GM18511 (cell line): ENCODE measurements at regions not wholly inside any gene's neighbourhood (a gene's known extent, or its start where the extent isn't known, plus 50 kb on each side); places are given as distances from the start of the nearest gene placed in this dataset.

Experiments
- ATAC-seq: cut with Tn5 transposase; IDR thresholded peaks from one replicate; pipeline ENCODE4 v1.9.1; 2021; ENCODE audit warnings: mild to moderate bottlenecking, moderate library complexity; ENCODE audit not compliant: unreplicated experiment

DNA sequence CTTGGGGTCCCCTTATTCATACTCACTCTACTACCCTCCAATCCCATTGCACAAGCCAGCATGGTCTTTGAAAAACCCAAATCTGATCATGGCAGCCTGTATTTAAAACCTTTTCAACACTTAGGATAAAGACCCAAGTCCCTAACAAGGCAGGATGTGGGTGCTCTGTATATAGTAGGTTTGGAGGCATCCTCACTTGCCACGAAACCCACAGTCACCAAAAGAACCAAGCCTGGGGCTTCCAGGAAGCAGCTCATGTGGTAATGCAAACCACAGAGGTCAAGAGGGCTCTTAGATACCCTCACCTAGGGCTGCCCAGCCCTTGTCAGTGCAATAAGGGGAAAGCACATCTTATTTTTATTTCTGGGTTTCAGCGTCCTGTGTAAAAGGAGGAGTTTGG is 218.6 kb upstream of the ASIC2 start:
- no peak for ATAC-seq

DNA sequence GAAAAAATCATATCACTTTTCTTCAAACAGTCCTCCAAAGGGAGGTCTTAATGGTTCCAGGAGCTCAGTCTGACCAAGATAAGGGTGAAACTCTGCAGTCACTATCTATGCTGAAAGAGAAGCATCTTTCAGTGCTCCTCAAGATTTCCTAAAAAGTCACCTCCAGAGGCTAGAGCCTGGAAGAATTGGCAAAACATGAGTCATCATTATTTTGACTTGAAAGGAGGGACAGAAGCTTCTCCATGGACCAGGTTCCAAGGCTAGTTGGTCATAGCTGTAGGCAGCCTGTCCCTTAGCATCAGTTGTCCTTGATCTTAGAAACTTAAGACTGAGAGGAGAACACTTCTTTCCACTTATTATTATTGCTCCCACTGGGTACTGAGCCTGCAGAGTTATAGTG is 219.0 kb upstream of the ASIC2 start:
- no peak for ATAC-seq

DNA sequence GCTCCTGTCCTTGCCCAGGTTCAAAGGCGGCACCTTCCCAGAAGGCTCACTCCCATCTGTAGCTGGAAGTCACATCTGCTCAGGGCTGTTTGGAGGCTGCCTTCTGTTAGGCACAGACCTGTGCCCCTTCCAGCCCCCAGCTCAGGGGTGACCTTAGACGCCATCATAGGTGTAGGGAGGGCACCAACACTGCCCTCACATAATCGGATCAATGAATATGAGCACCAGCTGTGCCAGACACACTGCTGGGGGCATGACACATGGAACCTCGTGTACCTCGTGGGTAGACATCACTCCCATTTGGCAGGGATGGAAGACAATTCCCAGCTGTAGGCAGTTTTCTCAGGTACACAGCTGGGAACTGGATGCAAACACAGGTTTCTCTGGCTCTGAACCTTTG is 220.7 kb upstream of the ASIC2 start:
- ATAC-seq: no peak

DNA sequence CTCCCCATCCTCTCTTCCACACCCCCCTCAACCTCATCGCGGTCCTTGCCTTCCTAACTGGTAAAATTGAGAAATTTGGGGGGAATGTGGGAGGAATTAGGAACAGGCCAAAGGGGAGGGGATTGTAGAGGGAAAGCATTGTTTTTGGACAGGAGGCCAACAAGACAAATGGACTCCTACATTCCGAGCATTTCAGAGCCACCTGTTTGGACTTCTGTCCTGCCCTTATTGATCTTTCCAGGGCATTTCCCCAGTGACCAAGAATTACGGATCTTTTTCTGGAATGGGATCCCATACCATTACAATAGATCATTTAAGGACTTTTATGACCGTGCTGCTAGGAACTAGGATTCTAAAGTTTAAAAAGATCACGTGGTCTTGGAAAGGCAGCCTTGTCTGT is 221.3 kb upstream of the ASIC2 start:
- no peak for ATAC-seq

DNA sequence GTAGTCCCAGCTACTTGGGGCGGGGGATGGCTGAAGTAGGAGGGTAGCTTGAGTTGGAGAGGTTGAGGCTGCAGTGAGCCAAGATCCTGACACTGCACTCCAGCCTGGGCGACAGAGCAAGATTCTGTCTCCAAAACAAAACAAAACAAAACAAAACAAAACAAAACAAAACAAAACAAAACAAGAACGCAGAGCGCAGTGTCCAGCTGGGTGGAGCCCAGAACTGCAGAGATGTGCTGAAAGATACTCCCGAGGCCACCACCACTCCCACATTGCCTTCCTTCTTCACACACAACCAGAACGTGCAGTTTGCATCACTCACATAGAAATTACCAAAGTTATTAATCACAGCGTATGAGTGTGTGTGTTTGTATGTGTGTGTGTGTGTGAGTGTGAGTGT is 222.9 kb upstream of the ASIC2 start:
- no peak for ATAC-seq

DNA sequence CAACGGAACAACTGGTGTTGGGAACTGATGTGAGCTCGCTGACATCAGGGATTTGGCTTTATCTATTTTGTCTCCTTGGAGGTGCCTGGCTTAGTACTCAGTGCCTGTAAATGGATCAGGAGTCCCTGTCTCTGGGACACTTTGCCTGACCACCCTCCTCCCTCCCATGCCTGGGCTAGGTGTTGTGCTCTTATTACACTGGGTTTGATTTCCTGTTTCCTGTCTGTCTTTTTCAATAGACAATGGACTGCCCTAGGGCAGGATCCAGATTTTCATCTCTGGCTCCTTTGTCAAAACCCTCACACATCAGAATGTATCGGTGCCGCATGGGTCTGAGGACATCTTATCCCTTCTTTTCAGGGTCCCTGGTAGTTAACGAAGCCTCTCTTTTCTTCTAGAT is 223.6 kb upstream of the ASIC2 start:
- no peak for ATAC-seq

DNA sequence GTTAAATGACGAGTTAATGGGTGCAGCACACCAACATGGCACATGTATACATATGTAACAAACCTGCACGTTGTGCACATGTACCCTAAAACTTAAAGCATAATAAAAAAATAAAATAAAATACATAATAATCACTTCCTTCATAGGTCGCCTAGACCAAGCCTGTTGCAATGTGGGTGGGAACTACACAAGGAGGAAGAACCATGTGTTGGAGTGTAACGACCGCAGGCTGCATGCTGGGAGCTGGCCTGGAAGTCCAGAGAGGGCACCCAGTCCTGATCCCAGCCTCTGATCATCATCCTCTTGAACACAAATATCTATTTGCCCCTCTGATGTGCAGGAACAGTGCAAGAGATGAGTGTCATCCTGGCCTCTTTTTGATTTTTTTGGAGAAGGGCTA is 224.7 kb upstream of the ASIC2 start:
- no peak for ATAC-seq

DNA sequence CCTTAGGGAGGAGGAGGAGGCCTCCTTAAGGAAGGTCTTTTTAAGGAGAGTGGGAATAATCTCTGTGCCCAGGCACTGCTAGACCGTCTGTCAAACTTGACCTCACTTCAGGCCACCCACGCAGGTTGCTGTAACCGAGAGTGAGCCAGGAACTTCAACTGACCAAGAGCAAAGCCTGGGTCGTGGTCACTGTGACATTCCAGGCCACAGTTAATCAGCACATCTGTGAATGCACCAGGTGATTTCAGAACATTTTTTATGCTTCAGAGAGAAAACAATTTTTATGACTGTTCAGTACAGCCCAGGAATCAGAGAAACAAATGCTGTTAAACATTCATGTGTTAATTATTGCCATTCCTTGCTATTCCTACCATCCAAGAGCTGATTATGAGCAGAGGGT is 226.6 kb upstream of the ASIC2 start:
- ATAC-seq: no peak

DNA sequence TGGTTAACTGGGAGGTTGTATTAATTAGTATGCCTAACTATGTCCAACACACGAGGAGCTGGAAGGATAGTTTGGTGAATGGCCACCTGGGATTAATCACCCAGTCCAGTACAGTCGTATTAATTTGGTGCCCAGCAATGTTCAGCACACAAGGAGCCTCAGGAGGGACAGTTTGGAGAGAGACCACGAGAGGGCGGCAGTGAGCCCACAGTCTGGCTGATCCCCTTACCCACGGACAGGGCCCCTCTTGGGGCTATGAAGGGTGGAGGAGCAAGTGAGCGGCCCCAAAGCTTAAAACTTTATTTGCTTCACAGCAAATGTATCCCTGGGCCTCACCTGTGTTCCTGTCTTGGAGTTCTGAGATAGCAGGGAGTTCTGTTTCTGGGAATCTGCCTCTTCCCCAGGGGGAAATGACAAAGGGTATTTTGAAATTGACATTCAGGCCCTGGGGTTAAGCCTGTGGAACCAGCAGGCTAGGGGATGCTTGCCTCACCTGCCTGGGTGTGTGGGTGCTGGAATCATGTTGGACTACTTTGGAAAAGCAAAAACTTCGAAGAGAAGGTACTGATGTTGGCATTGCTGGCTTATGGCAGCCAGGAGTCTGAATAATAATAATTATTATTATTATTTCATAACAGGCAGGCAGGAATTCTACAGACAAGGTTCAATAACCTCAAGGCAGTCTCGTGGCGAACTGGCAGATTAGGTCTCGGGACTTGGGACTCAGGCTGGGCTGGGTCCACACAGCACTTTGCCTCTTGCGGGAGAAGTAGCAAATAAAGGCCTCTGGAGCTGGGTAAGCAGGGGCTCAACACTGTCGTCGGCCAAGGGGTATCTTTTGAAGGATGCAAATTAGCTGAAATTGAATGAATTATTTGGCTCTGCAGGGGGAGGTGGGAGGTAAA is 227.6 kb upstream of the ASIC2 start:
- no peak for ATAC-seq

DNA sequence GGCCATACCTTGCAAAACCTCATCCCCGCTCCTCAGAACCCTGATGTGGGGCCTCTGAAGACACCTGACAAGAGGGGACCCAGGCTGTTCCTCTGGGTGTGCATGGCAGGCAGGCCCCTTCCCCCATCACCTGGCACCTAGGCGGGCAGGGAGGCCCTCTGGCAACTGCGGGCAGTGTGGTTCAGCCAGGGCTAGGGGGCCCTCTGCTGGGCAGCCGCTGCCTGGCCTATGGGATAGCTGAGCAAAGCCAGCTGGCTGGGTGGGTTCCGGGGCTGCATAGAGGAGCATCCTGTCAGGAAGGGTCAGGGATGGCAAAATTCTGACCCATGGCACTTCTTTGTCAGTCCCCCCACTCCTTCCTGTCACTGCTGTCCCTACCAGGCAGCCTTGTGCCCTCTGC is 228.7 kb upstream of the ASIC2 start:
- no peak for ATAC-seq

DNA sequence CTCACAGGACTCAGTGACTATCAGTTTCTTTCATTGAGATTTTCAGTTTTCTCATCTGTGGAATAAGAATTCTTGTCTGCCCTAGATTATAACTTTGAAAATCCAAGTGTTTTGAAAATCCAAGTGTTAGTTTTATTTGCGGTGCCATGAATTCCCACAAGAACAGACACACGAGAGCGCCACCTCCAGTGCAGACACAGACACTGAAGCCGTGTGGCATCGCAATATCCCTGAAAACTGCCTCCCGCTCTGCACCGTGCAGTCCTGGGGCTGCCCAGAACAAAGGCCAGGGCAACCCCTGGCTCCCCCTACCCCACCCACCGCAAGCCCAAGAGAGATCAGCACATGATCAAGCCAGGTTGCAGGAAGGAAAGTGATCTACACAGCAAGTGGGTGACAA is 229.5 kb upstream of the ASIC2 start:
- no peak for ATAC-seq

DNA sequence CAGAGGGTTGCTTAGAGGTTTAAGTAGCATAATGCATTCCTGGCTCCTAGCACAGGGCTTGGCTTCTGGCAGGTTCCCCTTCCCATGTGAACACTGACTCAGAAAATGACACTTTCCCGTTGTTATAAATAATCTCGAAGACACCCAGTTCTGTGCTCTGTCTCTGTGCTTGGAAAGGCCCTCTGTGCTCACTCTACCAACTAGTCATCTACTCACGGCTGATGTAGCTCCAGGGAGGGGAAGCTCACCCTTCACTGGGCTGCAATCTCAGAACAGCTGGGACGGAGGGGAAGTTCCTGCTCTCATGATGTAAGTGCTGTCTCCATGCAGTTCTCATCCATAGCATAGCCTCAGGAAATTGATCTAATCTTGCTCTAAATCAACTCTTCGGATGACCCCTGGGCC is 230.5 kb upstream of the ASIC2 start:
- no peak for ATAC-seq

DNA sequence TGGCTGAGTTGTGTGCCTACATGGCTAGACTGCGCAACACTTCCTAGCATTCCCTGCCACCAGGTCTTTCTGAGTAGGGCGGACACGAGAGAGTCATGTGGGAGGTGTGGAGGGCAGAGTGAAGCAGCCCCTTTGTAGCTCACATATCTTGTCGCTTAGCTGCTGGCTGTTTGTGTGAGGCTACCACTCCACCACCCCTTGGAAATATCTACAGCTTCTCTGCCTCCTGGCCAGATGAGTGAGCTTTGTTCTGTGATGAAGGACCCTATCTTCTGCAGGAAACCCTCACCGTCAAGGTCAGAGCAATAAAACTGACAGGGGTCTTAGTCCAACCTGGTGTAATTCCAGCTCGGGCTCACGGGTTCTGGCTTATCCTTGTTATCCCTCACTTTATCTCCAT is 232.1 kb upstream of the ASIC2 start:
- ATAC-seq: no peak

DNA sequence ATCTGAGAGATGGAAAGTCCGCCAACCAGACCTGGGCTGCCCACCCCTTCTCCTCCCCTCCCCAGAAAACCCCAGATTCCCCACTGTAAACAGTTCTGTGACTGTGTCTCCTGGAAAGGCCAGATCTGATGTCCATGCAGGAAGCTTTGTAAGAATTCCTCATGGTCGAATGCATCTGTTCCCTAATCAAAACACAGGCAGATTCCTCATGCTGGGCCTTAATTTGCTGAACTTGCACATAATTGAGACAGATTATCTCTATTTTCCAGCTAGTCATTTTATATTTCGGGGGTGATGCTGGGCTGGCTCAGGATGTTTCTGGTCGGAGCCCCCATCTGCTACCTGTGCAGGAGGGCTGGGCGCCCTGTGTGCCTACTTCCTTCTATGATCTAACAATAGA is 233.6 kb upstream of the ASIC2 start:
- no peak for ATAC-seq

DNA sequence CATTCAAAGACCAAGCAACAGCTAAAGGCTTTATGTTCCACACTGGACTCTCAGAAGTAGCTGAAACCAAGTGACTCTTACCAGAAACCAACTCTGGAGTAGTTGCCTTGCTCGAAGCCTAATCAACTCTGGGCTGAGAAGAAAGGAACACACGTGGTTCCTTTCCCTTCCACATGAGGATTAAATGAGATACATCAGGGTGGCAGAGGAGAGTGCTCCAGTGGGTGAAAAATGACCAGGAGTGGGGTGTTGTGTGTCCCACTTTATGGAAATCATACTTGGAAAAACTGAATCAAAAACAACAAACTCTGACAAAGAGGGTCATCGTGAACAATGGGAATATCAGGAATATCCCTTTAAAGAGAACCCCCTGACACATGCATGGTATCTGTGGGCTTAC is 234.2 kb upstream of the ASIC2 start:
- ATAC-seq: no peak

DNA sequence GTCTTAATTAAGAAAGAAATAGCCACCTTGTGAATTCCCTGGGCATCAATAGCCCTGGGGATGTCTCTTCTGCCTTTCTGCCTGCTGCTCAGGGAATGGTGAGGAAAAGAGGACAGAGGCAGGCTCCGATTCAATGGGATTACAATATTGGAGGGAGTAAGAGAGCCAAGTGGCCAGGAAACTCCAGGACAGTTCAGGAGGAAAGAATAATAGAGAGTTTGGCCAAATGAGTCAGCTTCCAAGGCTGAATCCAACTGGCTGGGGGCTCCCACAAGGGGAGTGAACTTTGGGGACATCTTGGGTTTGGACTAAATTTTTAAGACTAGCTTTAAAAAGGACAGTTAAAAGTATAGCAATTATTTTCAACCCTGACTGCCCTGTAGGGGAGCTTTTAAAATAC is 235.8 kb upstream of the ASIC2 start:
- no peak for ATAC-seq

DNA sequence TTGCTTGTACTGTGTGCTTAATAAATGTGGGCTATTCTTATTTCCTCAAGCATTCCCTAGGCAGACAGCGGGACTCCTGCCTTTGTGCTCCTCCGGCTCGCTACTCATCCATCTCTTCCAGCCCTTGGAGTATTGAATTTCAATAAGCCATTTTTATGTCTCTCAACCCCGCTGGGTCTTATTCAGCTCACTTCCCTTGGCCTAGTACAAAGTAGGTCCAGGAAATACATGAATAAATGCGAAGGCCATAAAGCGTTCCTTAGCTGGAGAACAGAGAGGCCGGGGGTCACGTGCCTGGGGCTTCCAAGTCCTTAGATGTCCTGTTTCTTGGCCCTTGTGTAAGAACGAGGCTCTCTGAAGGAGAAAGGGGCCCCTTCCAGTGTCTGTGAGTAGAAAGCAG is 236.7 kb upstream of the ASIC2 start:
- ATAC-seq: no peak

DNA sequence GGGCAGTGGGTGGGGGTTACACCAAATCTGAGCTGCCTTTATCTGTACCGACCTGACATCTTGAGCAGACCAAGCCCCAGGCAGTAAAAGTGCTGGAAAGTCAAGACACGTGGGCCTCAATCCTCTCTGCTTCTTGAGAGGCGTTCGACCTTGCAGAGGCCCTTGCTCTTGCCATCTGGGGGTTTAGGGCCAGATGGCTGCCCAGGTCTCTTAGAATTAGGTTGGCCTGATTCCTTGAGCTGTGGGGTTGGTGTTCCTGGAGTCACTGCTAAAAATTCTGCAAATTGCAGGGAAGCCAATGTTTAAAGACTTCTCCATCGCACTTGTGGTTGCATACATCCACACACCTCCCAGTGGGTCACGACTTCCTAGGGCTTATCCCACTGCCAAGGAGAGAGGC is 238.2 kb upstream of the ASIC2 start:
- ATAC-seq: no peak

DNA sequence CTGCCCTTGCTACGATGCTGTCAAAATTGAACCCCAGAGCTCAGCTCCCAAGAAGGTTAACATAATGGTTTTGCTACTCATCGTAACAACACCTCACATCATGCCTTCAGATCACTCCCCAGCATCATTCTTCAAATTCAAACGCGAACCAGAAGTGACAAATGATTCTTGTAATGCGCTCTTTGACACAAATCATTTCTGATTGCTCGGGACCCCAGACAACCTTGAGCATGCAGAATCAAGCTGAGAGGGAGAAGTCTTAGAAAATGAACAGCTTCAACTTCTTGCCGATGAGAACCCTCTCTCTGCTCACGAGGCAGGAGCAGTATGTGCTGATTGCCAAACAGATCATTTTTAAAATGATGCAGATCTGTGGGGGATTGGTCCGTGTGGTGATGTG is 241.0 kb upstream of the ASIC2 start:
- ATAC-seq: no peak

DNA sequence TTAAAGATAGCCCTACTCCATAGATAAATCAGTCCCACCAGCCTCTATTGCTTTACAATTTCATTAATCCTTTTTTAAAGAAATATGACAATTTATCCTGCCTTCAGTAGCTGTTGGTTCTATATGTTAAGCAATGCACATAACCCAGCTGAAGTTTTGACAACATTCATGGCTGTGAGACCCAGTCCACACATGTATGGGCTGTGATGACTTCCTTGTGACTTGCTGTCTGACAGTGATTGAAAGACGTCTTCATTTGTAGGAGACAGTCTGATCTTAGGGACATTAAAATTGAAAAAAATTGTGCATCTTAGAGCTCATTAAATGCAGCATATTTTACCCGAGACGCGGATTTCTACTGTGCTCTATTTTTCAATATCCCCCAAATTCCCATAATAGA is 252.0 kb upstream of the ASIC2 start:
- ATAC-seq: no peak

DNA sequence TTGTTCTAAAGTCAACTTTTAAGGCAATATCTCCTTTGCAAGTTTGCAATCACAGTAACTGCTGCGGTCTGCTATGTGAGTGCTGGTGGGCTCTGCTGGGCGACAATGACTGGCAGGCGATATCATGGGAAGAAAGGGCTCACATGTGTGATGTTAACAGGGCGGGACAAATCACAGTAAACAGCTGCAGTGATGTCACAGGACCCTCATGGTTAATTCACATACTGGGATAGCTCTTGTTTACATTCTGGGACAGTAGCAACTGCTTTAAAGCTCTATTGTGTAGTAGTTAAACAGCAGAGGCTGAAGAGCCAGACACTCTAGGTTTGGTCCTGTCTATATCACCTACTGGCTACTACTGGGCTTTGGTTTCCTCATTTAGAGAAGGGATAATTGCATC is 257.2 kb upstream of the ASIC2 start:
- no peak for ATAC-seq

DNA sequence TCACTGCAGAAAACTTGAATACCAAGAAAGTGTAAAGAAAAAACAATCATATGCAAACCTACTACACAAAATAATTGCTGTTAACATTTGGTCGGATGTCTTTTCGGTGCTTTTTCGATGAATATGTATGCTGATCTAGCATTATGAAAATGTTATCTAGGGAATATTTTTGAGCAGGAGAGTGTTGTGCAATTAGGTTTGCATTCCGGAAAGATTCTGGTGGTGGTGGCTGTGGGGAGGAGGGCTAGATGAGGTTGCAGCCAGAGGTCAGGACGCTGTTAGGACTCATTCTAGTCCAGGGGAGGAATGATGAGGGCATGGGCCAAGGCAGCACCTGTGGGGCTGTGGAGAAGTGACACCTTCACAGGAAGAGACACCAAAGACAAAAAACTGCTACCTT is 258.0 kb upstream of the ASIC2 start:
- ATAC-seq: no peak

DNA sequence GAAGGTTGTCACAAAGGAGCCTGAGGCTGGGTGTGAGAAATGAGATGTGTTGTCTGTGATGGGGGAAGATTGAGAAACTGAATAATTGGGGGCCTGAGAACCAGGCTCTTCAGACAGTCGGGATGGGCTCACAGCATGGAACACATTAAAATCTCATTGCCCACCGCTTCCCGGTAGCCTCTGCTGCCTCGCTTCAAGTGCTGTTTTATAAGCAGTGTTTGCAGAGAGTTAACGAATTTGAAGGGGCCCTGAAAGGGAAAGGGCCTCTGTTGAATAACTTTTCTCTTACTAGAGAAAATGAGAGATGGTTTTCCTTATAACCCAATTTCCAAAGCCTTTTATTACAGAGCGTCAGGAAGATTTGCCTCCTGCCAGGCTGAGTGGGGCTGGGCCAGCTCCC is 258.8 kb upstream of the ASIC2 start:
- ATAC-seq: no peak
